ENCODE measurements at regions not wholly inside any gene's neighbourhood (a gene's known extent, or its start where the extent isn't known, plus 50 kb on each side); places are given as distances from the start of the nearest gene placed in this dataset.

GRCh38 chr12:126383506-126383905, 1318.3 kb downstream of the AACS start:
- DNase-seq (ENCODE audit: low spot score) (no peak), ATAC-seq (no peak)
- intact Hi-C loops (cut with DNase I) = no loop called here

- no peak for DNase-seq (ENCODE audit: low spot score)
- ATAC-seq = no peak
- intact Hi-C loops (cut with DNase I) = no loop called here
These were observed 1318.9 kb downstream of the AACS start for GRCh38 chr12:126384026-126384564.

GRCh38 chr12:126385785-126386184, 1320.5 kb downstream of the AACS start:
- intact Hi-C loops (cut with DNase I) = no loop called here
- ATAC-seq (no peak), DNase-seq (ENCODE audit: low spot score) (no peak)

GRCh38 chr12:126389220-126389841, 1324.1 kb downstream of the AACS start:
- ATAC-seq (peak; percentile 77), DNase-seq (ENCODE audit: low spot score) (peak; percentile 59)
- intact Hi-C loops (cut with DNase I) = no loop called here

GRCh38 chr12:126389961-126390360, 1324.7 kb downstream of the AACS start:
- peak; percentile 77 for ATAC-seq
- DNase-seq (ENCODE audit: low spot score) = no peak
- intact Hi-C loops (cut with DNase I) = no loop called here

GRCh38 chr12:126390969-126391566, 1325.8 kb downstream of the AACS start:
- ATAC-seq = no peak

GRCh38 chr12:126396536-126396935, 1331.3 kb downstream of the AACS start:
- DNase-seq (ENCODE audit: low spot score) (no peak), ATAC-seq (peak; percentile 45)
- intact Hi-C loops (cut with DNase I) = no loop called here

More at GRCh38 chr12:126390969-126391566, 1325.8 kb downstream of the AACS start:
- no peak for DNase-seq (ENCODE audit: low spot score)
- intact Hi-C loops (cut with DNase I) = no loop called here

- DNase-seq (ENCODE audit: low spot score) (no peak), ATAC-seq (peak; percentile 95)
- intact Hi-C loops (cut with DNase I) = no loop called here
These were observed 1331.9 kb downstream of the AACS start for GRCh38 chr12:126397071-126397581.

GRCh38 chr12:126397660-126398059, 1332.4 kb downstream of the AACS start:
- DNase-seq (ENCODE audit: low spot score) = no peak

GRCh38 chr12:126400831-126401230, 1335.6 kb downstream of the AACS start:
- no peak for DNase-seq (ENCODE audit: low spot score)
- intact Hi-C loops (cut with DNase I) = no loop called here
- no peak for ATAC-seq

More at GRCh38 chr12:126397660-126398059, 1332.4 kb downstream of the AACS start:
- no peak for ATAC-seq
- intact Hi-C loops (cut with DNase I) = no loop called here

- intact Hi-C loops (cut with DNase I) = no loop called here
- no peak for ATAC-seq
- DNase-seq (ENCODE audit: low spot score) = no peak
These were observed 1339.2 kb downstream of the AACS start for GRCh38 chr12:126404293-126404881.

GRCh38 chr12:126418400-126418799, 1353.2 kb downstream of the AACS start:
- intact Hi-C loops (cut with DNase I) = no loop called here
- no peak for DNase-seq (ENCODE audit: low spot score)
- no peak for ATAC-seq

- ATAC-seq (no peak), DNase-seq (ENCODE audit: low spot score) (no peak)
- intact Hi-C loops (cut with DNase I) = no loop called here
These were observed 1353.9 kb downstream of the AACS start for GRCh38 chr12:126419131-126419530.

GRCh38 chr12:126424696-126425095, 1359.5 kb downstream of the AACS start:
- intact Hi-C loops (cut with DNase I) = no loop called here
- DNase-seq (ENCODE audit: low spot score) (no peak), ATAC-seq (peak; percentile 36)

- ATAC-seq = no peak
- intact Hi-C loops (cut with DNase I) = no loop called here
- DNase-seq (ENCODE audit: low spot score) = no peak
These were observed 1360.0 kb downstream of the AACS start for GRCh38 chr12:126425264-126425663.

GRCh38 chr12:126428769-126429168, 1363.5 kb downstream of the AACS start:
- DNase-seq (ENCODE audit: low spot score) = no peak
- no peak for ATAC-seq
- intact Hi-C loops (cut with DNase I) = no loop called here

GRCh38 chr12:126430921-126431320, 1365.7 kb downstream of the AACS start:
- ATAC-seq = no peak
- intact Hi-C loops (cut with DNase I) = no loop called here
- no peak for DNase-seq (ENCODE audit: low spot score)

- no peak for DNase-seq (ENCODE audit: low spot score)
- intact Hi-C loops (cut with DNase I) = no loop called here
- peak; percentile 55 for ATAC-seq
These were observed 1366.5 kb downstream of the AACS start for GRCh38 chr12:126431767-126432166.

- peak; percentile 76 for ATAC-seq
- no peak for DNase-seq (ENCODE audit: low spot score)
- intact Hi-C loops (cut with DNase I) = no loop called here
These were observed 1367.5 kb downstream of the AACS start for GRCh38 chr12:126432780-126433179.

GRCh38 chr12:126434412-126434985, 1369.3 kb downstream of the AACS start:
- no peak for ATAC-seq
- intact Hi-C loops (cut with DNase I) = no loop called here
- DNase-seq (ENCODE audit: low spot score) = no peak

All from sciatic nerve (tissue), 2 donors.